ENCODE measurements at regions not wholly inside any gene's neighbourhood (a gene's known extent, or its start where the extent isn't known, plus 50 kb on each side); places are given as distances from the start of the nearest gene placed in this dataset.

DNA sequence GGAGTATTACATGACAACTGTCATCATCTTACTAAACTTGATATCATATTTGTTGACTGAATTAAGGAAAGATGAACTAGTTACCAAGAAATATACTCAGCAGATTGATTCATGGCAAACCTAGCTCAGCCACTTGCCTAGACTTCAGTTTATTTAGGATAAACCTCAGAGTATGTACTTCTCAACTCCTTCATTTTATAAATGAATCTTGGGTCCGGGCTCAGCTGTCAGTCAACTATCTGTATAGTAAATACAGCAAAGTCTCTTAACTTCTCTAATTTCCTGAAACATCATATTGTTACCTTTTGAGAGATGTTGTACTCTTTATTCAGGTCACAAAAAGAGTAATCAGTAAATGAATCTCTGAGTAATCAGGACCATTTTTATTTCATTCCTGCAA is 211.0 kb upstream of the KLF14 start:
- Histone ChIP-seq H3K27me3 (no peaks in the 10 kb centered on the region), H3K36me3 (peaks cover 0 to 11% (median 0%) of the 10 kb centered on the region in 3 donors), H3K9me3 (no peaks in the 10 kb centered on the region), H3K4me1 (peaks cover 0 to 87% (median 26%) of the 10 kb centered on the region in 4 donors), H3K4me3 (no peak overlapping the region), H3K27ac (peak overlapping the region; percentile 70 to 92 (median 86))
- 89 to 92% methylated on average over 1 of the region's 1 CpG for WGBS, 2 donors
- no peak for DNase-seq (ENCODE audit: low spot score in 2 of 2)
- TF ChIP-seq POLR2A (IDR thresholded peaks at IDR 0.05) (no peak), EP300 (IDR thresholded peaks at IDR 0.05) (no peak)
- TF ChIP-seq, protein P1, sequence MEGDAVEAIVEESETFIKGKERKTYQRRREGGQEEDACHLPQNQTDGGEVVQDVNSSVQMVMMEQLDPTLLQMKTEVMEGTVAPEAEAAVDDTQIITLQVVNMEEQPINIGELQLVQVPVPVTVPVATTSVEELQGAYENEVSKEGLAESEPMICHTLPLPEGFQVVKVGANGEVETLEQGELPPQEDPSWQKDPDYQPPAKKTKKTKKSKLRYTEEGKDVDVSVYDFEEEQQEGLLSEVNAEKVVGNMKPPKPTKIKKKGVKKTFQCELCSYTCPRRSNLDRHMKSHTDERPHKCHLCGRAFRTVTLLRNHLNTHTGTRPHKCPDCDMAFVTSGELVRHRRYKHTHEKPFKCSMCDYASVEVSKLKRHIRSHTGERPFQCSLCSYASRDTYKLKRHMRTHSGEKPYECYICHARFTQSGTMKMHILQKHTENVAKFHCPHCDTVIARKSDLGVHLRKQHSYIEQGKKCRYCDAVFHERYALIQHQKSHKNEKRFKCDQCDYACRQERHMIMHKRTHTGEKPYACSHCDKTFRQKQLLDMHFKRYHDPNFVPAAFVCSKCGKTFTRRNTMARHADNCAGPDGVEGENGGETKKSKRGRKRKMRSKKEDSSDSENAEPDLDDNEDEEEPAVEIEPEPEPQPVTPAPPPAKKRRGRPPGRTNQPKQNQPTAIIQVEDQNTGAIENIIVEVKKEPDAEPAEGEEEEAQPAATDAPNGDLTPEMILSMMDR (IDR thresholded peaks at IDR 0.05): no peak

DNA sequence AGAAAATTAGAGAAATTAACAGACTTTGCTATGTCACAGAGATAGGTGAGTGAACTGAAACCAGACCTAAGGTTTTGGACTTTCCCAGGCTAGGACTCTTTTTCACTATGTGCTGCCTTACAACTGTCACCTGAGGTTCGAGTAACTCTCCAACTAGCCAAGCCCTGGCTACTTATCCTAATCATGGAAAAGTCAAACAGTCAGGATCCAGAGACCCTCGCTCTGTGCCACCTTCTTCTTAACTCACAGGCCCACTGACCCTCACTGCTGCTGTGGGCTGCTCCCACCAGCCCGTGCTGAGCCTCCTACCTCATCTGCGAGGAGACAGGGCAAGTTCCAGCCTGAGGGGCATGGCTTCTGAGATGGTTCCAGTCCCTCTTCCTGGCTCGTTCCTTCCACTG is 211.4 kb upstream of the KLF14 start:
- Histone ChIP-seq H3K27ac (peak overlapping the region in 3 of 4 donors; percentile 79 to 92 (median 82)), H3K4me1 (peaks cover 0 to 88% (median 27%) of the 10 kb centered on the region in 4 donors), H3K4me3 (no peak overlapping the region), H3K9me3 (no peaks in the 10 kb centered on the region), H3K27me3 (no peaks in the 10 kb centered on the region), H3K36me3 (peaks cover 0 to 11% (median 0%) of the 10 kb centered on the region in 3 donors)
- no peak for DNase-seq (ENCODE audit: low spot score in 2 of 2)
- WGBS, 2 donors: 82 to 85% methylated on average over 5 of the region's 5 CpGs
- TF ChIP-seq EP300 (IDR thresholded peaks at IDR 0.05) (no peak), POLR2A (IDR thresholded peaks at IDR 0.05) (no peak)
- TF ChIP-seq, protein P1 (IDR thresholded peaks at IDR 0.05): no peak

GRCh38 chr7:130946114-130946513 is 212.1 kb upstream of the KLF14 start:
- TF ChIP-seq, protein P1 (IDR thresholded peaks at IDR 0.05): no peak
- no peak for TF ChIP-seq EP300 (IDR thresholded peaks at IDR 0.05)
- no peak for TF ChIP-seq POLR2A (IDR thresholded peaks at IDR 0.05)
- WGBS, 2 donors: 90% methylated on average over 1 of the region's 1 CpG
- peaks cover 0 to 17% (median 0%) of the 10 kb centered on the region in 3 donors for H3K36me3 ChIP-seq
- DNase-seq (ENCODE audit: low spot score in 2 of 2): no peak
- peaks cover 0 to 87% (median 29%) of the 10 kb centered on the region in 4 donors for H3K4me1 ChIP-seq
- H3K27ac ChIP-seq: peak overlapping the region in 3 of 4 donors; percentile 32 to 92 (median 82)
- no peaks in the 10 kb centered on the region for H3K9me3 ChIP-seq
- H3K27me3 ChIP-seq: no peaks in the 10 kb centered on the region
- no peak overlapping the region for H3K4me3 ChIP-seq

GRCh38 chr7:130947792-130948580 is 214.0 kb upstream of the KLF14 start:
- no peak for DNase-seq (ENCODE audit: low spot score in 2 of 2)
- no peak for TF ChIP-seq EP300 (IDR thresholded peaks at IDR 0.05)
- no peak for TF ChIP-seq POLR2A (IDR thresholded peaks at IDR 0.05)
- TF ChIP-seq, protein P1 (IDR thresholded peaks at IDR 0.05): no peak
- peak overlapping the region in 2 of 4 donors; percentile 23 to 37 for H3K27ac ChIP-seq
- H3K9me3 ChIP-seq: no peaks in the 10 kb centered on the region
- H3K4me1 ChIP-seq: peaks cover 0 to 88% (median 32%) of the 10 kb centered on the region in 4 donors
- 91 to 92% methylated on average over 6 of the region's 6 CpGs for WGBS, 2 donors
- no peak overlapping the region for H3K4me3 ChIP-seq
- H3K36me3 ChIP-seq: peaks cover 0 to 31% (median 0%) of the 10 kb centered on the region in 3 donors
- no peaks in the 10 kb centered on the region for H3K27me3 ChIP-seq

DNA sequence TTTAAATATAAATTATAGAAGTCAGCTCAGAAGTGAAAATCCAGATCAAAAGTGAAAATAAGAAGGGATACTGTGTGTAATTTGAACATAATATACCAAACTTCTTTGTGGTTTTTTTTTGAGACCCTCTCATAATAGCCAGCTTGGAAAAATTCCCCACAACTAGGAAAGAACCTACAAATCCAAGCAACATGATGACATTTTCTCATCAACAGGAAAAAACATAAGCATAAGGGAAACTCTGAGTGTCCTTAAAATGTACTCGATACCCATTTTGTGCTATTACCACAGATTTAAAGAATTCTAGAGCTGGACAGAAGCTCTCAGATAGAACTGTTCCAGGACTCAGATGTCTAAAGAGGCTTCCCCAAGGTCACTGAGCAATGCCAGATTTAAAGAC is 214.8 kb upstream of the KLF14 start:
- TF ChIP-seq POLR2A (IDR thresholded peaks at IDR 0.05) (no peak), EP300 (IDR thresholded peaks at IDR 0.05) (no peak)
- TF ChIP-seq, protein P1 (IDR thresholded peaks at IDR 0.05): no peak
- Histone ChIP-seq H3K27me3 (no peaks in the 10 kb centered on the region), H3K4me3 (no peak overlapping the region), H3K9me3 (no peaks in the 10 kb centered on the region), H3K4me1 (peaks cover 0 to 86% (median 32%) of the 10 kb centered on the region in 4 donors), H3K36me3 (peaks cover 0 to 31% (median 0%) of the 10 kb centered on the region in 3 donors), H3K27ac (no peak overlapping the region)
- WGBS, 2 donors: 90 to 92% methylated on average over 1 of the region's 1 CpG
- DNase-seq (ENCODE audit: low spot score in 2 of 2): no peak

All from tibial nerve (tissue), 4 donors.